Astrocyte of the spinal cord (primary cell): ENCODE measurements at regions not wholly inside any gene's neighbourhood (a gene's known extent, or its start where the extent isn't known, plus 50 kb on each side); places are given as distances from the start of the nearest gene placed in this dataset.

Source experiments
- DNase-seq: peaks from one replicate; pipeline ENCODE4 v3.0.0; 2011; ENCODE audit warnings: low read depth, low spot score
- H3K4me3 ChIP-seq: 2 replicates; pipeline ENCODE4 v1.5.1; 2011; ENCODE audit warnings: low read depth, mild to moderate bottlenecking, low read length, moderate library complexity
- in situ Hi-C: cut with HindIII; loops from 2 replicates; pipeline ENCODE4 v1.10.0; 2017; ENCODE audit warnings: low sequenced_read_pairs
- TF ChIP-seq, protein P1 (sequence below): IDR thresholded peaks from 2 replicates; pipeline ENCODE4 v1.5.1; 2012; ENCODE audit warnings: low read depth, mild to moderate bottlenecking, low read length, inconsistent platforms

- no peak for DNase-seq
- TF ChIP-seq, protein P1, sequence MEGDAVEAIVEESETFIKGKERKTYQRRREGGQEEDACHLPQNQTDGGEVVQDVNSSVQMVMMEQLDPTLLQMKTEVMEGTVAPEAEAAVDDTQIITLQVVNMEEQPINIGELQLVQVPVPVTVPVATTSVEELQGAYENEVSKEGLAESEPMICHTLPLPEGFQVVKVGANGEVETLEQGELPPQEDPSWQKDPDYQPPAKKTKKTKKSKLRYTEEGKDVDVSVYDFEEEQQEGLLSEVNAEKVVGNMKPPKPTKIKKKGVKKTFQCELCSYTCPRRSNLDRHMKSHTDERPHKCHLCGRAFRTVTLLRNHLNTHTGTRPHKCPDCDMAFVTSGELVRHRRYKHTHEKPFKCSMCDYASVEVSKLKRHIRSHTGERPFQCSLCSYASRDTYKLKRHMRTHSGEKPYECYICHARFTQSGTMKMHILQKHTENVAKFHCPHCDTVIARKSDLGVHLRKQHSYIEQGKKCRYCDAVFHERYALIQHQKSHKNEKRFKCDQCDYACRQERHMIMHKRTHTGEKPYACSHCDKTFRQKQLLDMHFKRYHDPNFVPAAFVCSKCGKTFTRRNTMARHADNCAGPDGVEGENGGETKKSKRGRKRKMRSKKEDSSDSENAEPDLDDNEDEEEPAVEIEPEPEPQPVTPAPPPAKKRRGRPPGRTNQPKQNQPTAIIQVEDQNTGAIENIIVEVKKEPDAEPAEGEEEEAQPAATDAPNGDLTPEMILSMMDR = no peak
- no peak overlapping the region for H3K4me3 ChIP-seq
- in situ Hi-C loops = no loop called here
These were observed 341.3 kb downstream of the SLC16A7 start for GRCh38 chr12:59937148-59937547.

DNA sequence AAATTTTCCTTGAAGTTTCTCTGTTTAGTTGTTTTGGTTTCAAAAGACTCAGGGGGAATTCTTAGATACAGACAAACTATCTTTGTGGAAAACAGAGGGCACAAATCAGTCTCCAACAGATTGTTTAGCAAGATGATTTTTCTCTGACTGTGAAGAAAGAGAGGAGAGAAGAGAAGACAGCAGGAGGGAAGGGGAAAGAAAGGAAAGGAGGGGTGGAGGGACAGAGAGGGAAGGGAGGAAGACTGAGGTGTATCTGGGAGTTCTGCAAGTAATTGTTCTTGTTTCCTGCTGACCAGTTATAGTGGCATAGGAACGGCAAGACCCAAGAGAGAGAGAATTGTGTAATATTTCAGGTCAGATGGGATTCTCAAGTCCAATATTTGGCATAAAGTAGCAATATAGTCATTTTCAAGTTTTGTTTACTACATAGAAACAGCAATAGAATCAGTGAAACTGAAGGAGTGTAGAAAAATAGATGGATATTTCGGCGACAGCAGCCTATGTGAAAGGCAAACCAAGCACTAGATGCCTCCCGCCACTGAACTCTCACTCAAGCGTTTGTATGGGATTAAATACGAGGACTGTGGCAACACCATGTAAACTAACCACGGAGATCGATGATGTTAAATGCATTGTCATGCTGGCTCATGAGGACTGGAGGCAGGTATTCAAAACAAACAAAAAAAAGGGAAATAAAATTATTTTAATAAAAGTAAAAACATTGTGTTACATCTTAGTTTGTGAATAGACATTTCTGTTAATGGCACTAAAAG, 342.5 kb downstream of the SLC16A7 start:
- H3K4me3 ChIP-seq = no peak overlapping the region
- no peak for DNase-seq
- in situ Hi-C loops = no loop called here
- TF ChIP-seq, protein P1 = no peak

DNA sequence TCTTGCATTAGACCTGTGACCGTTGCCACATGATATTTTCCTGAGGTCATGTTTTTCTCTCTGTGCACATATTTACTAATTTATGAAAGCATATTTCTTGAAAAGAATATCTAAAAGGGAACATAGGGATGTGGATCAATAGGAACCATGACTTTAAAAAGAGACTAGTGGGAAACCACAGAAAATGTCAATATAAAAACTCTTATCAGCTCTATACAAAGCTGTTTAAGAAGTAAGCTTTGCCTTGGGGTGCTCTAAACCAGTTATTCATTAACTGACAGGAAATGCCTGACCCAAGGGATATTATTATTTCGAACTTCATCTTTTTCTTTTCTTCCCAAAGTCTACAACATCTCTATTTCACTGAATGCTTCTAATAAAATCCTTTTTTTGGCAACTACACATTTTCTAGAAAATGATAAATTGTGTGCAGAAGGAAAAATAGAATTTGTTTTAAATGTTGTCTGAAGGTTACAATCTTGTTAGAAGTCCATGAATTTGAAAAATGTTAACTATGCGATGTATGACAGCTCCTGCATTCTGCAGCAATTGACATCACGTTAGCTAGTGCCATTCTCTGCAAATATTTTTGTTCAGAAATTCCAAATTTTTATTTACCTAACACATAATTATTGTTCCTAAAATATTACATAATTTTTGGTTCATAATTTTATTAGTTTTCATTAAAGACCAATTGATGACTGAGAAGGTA, 345.0 kb downstream of the SLC16A7 start:
- DNase-seq = no peak

DNA sequence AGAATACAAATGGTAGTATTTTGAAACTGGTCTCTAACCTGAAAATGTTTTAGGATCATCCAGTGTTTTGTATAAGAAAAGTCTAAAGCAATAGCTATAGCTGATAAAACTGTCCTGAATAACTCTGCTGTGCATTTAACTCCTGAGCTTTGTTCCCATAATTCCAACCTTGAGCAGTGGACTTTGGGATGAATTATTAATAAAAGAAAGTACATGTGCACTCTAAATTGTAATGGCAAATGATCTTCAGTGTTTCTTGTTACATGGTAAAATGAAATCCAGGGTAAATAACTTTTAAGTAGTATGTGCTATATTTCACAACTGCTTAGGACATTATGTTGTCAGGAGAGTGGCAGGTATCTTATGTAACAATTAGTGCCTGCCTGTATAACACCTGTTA, 345.6 kb downstream of the SLC16A7 start:
- in situ Hi-C loops = no loop called here
- H3K4me3 ChIP-seq = no peak overlapping the region
- TF ChIP-seq, protein P1 = no peak
- no peak for DNase-seq

More for the DNA sequence above, 345.0 kb downstream of the SLC16A7 start:
- no peak overlapping the region for H3K4me3 ChIP-seq
- TF ChIP-seq, protein P1 = no peak
- in situ Hi-C loops = no loop called here

DNA sequence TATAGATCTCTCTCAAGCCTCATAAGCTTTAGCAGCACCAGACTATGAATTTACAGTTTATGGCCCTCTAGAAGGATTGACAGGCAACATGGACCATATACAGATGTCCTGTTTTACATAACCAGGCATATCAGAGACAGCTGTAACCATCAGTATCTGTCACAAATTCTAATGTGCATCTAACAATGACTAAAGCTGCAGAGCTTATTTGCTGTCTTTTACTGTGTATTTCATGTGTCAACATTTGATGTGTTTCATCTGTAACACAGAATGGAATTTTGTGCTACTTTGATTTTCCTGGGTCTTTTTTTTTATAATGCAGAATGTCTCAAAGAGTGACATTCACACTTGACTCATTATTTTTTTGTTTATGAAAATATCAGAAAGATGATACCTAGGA, 348.3 kb downstream of the SLC16A7 start:
- DNase-seq = no peak
- in situ Hi-C loops = no loop called here
- no peak overlapping the region for H3K4me3 ChIP-seq
- TF ChIP-seq, protein P1 = no peak

DNA sequence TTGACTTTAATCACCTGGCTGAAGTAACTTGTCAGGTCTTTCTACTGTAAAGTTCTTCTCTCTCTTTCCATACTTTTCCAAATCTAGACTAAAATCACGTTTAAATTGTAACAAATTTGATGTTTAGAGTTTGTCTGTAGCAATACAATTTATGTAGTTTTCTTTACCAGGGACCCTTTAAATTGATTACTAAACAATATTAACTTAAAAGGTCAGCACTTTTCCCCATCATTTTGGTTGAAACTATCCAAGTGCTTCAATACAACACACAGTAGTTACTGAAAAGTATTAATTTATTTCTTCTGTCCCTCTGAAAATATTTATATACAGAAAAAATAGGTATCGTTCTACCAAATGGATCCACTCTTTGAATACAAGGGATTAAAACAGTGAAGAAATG, 350.8 kb downstream of the SLC16A7 start:
- no peak for DNase-seq
- TF ChIP-seq, protein P1 = no peak

More for the DNA sequence above, 350.8 kb downstream of the SLC16A7 start:
- no peak overlapping the region for H3K4me3 ChIP-seq
- in situ Hi-C loops = no loop called here
